ENCODE measurements at regions not wholly inside any gene's neighbourhood (a gene's known extent, or its start where the extent isn't known, plus 50 kb on each side); places are given as distances from the start of the nearest gene placed in this dataset.

DNA sequence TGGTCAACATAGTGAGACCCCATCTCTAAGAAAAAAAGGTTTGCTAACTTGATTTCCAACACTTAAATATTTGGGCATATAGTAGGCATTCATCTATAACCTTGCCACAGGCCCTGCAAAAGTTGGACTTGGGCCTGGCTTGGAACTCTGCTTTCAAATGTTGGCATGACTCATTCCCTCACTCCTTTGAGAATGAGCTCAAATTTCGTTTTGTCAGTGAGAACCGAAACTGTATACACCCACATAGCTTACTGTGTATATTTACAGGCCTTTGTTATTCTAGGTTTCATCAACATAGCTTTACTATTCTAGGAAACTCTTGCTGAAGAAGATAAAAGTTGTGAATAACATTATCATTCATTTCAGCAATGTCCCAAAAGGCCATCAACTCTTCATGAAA is 88.7 kb upstream of the ELOVL6 start:
- DNase-seq (ENCODE audit: low read depth) = peak; percentile 85

DNA sequence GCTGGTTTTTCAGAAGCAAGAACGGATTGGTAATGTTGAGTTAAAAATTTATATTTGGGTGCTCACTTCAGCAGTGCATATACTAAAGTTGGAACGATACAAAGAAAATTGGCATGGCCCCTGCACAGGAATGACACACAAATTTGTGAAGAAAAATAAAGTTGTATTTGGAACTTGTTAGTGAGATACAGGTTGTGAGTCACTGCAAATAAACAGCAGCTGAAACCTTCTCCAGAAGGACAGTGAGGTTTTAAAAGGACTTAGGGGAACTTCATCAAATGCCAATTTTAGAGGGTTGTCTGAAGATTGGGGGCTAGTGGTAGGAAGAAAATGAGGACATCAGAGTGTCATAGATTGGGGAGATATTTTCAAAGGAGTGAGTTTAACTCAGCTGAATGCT is 79.7 kb upstream of the ELOVL6 start:
- no peak for DNase-seq (ENCODE audit: low read depth)

DNA sequence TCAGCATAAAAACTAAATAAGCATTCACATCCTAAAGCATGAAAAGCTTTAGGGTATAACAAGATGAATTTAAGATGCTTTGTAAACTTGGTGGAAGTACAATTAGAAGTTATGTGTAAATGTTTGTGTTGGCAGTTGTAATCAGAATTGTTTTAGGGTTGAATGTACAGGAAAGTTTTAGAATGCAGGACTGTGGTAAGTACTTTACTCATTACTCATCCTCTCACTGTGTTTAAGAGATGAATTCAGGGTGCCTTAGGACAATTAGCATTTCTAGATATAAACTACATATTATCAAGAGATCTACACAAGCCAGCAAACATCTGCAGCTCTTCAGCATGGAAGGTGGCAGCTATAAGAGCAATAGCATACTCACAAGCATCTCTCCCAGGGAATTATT is 77.5 kb upstream of the ELOVL6 start:
- DNase-seq (ENCODE audit: low read depth) = peak; percentile 65

DNA sequence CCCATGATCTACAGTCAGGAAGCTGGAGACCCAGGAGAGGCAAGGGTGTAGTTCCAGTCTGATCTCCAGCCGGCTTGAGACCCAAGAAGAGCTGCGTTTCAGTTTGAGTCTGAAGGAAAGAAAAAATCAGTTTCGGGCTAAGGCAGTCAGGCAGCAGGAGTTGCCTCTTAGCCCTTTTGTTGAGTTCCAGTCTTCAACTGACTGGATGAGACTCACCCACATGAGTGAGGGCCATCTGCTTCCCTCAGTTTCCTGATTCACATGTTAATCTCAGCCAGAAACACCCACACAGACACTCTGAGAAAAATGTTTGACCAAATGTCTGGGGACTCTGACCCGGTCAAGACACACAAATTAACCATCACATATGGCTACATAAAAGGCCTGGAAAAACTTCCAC is 73.6 kb upstream of the ELOVL6 start:
- no peak for DNase-seq (ENCODE audit: low read depth)

DNA sequence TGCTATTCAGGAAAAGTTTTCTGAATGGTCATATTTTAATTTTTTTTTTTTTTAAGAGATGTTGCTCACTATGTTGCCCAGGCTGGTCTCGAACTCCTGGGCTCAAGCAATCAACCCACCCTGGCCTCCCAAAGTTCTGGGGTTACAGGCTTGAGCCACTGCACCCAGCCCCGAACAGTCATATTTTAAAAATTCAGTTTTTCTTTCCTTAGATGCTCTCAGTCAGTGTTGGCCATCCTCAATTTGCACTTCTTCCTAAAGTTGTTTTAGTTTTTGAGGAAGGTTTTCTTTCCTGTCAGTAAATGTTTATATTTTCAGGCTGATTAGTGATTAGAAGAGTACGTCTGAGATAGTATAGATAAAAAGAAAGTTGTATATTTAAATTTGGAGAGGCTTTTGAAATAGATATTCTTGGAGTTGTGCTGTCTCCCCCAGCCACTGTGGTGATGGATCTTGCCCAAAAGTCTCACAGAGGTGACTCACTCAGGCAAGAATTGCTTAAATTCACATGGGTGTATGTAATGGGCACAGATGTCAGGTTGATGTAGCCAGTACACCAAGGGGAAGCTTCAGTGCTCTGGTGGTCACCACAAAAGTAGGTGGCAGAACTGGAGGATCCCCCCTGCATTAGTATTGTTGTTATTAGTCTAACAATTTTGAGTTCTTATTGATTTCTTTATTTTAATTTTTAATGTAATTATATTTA is 72.2 kb upstream of the ELOVL6 start:
- peak; percentile 73 for DNase-seq (ENCODE audit: low read depth)

DNA sequence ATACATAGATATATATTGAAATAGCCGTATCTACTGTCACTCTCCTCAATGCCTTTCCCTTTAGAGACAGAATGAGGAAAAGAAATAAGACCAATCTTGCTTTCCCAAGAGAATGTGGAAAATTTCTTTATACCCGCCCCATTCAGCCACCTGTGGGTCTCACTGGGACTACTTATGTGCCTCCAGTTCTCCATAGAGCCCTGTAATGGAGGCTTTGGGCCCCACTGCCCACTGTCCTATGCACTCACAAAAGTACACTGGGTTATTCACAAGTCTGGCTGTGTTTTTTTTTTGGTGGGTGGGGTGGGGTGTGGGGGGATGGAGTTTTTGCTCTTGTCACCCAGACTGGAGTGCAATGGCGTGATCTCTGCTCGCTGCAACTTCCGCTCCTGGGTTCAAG is 70.4 kb upstream of the ELOVL6 start:
- no peak for DNase-seq (ENCODE audit: low read depth)

DNA sequence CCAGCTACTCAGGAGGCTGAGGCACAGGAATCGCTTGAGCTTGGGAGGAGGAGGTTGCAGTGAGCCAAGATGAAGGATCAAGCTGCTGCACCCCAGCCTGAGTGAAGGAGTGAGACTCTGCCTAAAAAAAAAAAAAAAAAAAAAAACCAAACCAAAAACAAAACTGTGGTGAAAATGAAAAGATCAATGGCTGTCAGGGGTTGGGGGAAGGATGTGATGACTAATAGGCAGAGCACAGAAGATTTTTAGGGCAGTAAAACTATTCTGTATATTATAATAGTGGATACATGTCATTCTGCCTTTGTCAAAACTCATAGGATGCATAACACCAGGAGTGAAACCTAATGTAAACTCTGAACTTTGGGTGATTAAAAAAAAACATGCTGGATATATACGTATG is 69.9 kb upstream of the ELOVL6 start:
- no peak for DNase-seq (ENCODE audit: low read depth)

DNA sequence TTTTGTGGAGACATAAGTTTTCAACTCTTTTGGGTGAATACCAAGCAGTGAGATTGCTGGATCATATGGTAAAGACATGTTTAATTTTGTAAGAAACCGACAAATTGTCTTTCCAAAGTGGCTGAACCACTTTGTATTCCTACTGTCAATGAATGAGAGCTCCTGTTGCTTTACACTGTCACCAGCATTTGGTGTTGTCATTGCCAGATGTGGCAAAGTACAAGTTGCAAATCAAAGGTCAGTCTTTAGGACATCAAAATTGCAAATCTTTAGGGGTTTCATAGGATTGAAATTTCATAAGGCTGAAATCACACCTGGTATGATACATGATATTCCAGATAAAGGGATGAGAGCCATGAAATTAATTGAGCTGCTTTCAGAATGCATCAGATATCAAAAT is 67.7 kb upstream of the ELOVL6 start:
- DNase-seq (ENCODE audit: low read depth) = no peak

DNA sequence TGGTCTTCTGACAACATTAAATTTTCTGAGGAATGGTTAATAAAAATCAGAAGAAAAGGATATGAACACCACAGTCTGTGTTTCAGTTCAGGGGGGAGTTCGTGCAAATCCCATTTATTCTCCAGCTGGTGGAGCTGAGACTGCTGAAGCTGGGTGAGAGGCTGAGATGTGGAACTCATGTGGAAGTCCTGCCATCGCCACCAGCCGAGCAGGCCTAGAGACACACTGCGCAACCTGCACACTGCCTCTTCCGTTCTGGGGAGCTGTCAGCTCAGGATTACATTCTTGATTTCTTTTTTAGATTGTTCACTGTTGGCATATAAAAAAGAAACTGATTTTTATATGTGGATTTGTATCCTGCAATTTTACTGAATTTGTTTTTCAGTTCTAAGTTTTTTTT is 66.6 kb upstream of the ELOVL6 start:
- no peak for DNase-seq (ENCODE audit: low read depth)

DNA sequence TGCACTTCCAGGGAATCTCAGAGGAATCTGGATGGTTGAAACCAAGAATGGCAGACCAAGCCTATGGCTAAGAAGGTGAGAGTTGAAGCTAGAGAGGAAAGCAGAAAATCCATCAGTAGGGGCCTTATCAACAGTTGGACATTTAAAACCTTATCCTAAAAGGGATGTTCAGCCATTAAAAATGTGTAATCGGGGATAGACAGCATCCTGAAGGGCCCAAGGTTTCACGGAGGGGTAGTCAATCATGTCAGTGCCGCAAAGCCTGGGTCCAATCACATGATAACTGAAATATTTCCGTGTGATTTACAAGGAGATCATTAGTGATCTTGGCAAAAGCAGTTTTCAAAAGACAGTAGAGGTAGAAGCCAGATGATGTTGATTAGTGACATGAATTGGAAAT is 61.9 kb upstream of the ELOVL6 start:
- DNase-seq (ENCODE audit: low read depth) = no peak

DNA sequence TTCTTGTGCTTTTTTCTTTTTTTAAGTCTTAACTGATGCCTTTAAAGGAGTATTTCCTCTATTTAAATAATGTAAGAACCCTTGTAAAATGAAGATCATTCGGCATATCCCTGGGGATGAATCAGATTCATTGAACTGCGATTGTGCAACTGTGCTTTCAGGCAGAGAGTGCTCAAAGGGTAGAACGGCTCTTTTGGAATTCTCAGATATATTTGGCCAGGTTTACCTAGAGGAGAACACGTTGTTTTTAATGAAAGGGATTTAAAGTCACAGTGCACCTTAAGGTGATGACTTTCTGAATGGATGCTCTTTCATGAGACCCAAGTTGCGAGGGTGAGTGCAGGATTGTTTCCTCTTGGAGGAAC is 51.6 kb upstream of the ELOVL6 start:
- DNase-seq (ENCODE audit: low read depth) = no peak

DNA sequence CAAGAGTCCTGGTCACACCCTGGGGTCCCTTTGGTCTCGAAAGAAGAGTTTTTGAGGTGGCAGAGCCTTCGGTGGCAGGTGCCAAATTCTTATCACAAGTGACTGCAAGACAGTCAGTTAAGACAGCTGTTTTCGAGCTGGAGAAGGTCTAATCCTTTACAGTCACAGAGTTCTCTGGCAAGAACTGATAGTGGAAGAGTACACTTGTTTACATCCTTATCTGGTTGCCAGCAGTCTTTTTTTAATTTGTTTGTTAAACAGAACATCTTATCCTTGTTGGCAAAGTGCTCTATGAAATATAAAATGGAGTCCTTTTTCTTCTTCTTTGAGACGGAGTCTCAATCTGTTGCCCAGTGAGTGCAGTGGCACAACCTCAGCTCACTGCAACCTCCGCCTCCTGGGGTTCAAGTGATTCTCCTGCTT is 50.4 kb upstream of the ELOVL6 start:
- DNase-seq (ENCODE audit: low read depth) = no peak
